T-helper 1 cell treated with Interleukin-12 subunit alpha and Interleukin-12 subunit beta and Interleukin-4 antibody, amounts not matched to agents 30 ng/mL and 1 ng/mL, for 36 hours (primary cell): ENCODE measurements at regions not wholly inside any gene's neighbourhood (a gene's known extent, or its start where the extent isn't known, plus 50 kb on each side); places are given as distances from the start of the nearest gene placed in this dataset.

ENCODE experiments used
- intact Hi-C: fragments of 100-400 bp; cut with micrococcal nuclease; formaldehyde crosslinking; loops from one replicate; pipeline ENCODE4 v1.15.1; 2024

DNA sequence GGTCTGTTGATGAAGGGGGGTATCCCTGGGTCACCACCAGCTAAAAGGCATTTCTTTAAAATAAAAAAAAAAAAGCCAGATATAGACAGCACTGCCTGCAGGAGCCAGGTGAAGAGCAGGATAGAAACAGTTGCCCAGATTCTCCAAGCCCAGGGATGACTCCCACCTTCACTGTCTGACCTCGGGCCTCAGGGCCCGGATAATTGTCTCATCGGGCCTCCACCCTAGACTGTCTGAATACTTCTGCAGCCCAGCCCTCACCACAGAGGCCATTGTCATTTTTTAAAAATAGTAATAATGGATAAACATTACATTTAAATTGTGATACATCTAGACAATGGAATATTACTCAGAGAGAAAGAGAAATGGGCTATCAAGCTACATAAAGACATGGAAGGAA, 92.8 kb upstream of the TNRC6C start:
- intact Hi-C loops: no loop called here

GRCh38 chr17:77867308-77867781, 91.2 kb upstream of the TNRC6C start:
- intact Hi-C loops: no loop called here

- intact Hi-C loops: no loop called here
These were observed 90.4 kb upstream of the TNRC6C start for GRCh38 chr17:77867976-77868713.

DNA sequence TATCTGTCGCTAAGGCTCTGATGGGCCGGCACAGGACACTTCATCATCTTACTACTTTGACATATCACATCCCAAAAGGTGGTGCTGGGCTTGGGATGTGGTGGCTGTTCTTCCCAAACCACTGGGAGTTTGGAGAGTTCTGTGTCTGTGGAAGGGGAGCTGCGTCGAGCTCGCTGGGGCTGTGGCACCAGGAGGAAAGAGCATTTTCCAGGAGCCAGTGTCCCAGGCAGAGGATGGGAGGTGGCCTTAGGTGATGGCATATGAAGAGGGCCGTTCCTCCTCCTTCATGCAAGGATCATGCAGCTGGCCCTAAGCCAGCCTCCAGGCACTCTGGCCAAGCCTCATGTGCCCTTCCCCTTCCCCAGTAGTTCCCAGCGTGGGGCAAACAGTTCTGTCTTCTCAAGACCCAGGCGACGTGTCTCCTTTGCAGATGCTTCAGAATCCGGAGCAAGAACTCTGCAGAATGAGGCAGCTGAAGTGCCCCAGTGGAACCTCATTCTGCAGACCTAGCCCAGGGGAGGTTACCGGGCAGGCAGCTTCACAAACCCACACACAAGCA, 89.4 kb upstream of the TNRC6C start:
- intact Hi-C loops: no loop called here

DNA sequence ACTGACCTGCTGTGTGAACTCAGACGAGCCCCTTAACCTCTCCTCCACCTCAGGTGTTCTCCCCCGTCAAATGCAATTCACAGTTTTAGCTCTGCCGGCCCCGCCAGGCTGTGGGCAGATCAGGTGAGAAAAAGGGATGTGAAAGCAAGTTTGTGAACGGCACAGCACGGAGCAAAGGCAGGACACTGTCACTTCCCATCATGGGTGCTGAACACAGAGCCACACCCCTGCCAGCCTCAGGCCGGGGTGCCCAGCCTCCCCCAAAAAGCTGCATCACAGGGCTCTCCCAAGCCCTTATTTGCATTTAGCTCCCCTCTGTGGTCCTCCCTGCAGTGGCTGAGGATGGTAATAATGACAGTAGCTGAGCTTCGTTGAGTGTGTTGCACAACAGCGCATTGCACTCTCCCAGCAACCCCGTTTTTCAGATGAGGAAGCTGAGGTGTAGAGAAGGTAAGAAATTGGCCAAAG, 88.8 kb upstream of the TNRC6C start:
- intact Hi-C loops: no loop called here

DNA sequence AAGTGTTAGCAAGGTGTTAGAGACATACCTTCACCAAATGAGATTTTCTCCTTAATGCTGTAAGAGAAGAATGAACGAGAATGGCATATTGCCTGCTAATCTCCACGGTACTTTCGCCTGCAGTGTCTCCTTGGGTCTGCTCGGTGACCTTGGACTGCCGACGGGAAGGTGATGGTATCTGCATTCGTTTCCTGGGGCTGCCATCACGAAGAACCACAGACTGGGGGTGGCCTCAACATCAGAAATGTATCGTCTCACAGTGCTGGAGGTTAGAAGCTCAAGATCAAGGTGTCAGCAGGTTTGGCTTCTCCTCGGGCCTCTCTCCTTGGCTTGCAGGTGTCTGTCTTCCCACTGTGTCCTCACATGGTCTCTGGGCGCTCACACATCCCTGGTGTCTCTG, 86.3 kb upstream of the TNRC6C start:
- intact Hi-C loops: no loop called here

DNA sequence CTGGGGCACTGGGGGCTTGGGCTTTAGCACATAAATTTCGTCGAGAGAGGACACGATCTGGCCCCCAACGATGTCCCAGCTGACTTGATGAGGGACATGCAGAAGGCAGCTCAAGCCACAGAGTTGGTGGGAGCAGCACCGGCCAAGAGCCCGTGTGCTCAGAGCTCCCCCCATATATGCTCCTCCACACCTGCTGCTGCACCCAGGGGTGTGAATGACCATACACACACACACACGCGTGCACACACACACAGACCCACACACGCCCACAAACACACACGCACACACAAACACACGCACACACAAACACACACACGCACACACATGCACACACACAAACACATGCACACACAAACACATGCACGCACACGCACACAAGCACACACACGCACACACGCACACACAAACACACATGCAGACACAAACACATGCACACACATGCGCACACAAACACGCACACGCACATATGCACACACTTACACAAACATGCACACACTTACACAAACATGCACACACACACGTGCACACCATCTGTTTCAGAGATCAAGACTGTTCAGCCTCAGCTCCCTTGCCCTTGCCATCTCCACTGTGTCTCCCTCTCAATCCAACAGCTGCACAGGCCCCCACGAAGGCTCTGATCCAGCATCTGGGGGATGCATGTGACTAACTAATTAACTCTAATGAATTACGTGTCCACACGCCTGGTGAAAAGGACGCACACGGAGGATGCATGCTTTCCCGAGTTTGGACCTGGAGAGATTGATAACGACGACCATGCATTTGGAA, 85.6 kb upstream of the TNRC6C start:
- intact Hi-C loops: no loop called here

- intact Hi-C loops: no loop called here
These were observed 84.8 kb upstream of the TNRC6C start for GRCh38 chr17:77873500-77874302.

- intact Hi-C loops: no loop called here
These were observed 84.0 kb upstream of the TNRC6C start for GRCh38 chr17:77874303-77875050.

DNA sequence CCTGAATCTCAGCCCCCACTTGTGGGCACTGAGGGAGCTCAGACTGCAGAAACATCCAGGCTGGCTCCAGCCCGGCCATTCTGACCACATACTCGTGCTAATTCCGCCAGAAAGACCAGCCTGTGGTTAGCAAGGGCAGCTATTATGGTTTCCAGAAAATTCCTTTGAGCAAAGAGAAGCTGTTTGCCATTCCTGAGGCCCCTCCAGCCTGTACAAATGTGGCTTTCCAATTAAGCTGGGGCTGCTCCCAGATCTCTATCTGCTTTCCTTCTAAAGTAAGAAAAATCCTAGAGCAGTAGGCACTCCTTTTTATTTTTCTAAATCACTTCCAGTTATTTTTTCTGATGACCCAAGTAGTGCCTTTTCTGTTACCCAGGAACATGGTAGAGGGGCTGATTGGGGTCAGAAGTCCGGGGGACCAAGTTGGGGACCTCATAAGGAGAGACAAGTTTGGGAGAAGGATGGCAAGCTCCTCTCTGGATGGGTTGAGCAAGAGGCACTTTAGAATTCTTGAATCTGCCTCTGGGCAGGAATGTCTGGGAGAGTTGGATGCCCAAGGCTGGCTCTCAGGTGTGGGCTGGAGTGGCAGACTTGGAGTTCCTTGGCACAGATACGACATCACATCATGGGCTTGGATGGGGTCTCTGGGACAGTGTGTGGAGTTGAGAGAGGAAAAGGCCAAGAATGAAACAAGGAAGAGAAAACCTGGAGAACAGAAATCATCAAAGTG, 83.3 kb upstream of the TNRC6C start:
- intact Hi-C loops: no loop called here

DNA sequence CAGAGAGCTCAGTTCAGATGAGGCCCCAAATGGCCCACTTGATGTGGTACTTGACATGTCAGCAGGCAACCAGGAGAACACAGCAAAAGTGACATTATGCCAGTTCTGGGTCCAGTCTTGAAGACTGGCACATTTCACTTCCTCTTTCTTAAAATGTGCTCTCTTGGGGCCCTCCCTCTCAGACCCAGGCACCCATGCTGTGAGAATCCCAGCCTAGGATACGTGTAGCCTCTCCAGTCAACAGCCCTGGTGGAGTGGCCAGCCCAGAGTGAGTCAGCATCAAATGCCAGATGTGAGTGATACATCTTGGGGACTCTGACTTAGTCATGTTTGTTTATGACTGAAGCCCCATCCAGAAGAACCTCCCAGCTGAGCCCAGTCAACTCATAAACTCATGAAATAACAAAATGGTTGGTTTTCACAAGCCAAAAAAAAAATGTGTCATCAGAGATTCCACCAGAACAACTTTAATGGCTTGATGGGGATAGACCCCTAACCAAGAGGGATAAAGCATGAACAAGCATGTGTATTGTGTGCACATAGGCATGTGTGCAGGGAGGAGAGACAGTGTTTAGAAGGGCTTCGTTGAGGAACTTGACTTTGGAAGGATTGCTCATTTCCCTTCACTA, 82.5 kb upstream of the TNRC6C start:
- intact Hi-C loops: no loop called here

- intact Hi-C loops: no loop called here
These were observed 81.5 kb upstream of the TNRC6C start for GRCh38 chr17:77877036-77877435.

DNA sequence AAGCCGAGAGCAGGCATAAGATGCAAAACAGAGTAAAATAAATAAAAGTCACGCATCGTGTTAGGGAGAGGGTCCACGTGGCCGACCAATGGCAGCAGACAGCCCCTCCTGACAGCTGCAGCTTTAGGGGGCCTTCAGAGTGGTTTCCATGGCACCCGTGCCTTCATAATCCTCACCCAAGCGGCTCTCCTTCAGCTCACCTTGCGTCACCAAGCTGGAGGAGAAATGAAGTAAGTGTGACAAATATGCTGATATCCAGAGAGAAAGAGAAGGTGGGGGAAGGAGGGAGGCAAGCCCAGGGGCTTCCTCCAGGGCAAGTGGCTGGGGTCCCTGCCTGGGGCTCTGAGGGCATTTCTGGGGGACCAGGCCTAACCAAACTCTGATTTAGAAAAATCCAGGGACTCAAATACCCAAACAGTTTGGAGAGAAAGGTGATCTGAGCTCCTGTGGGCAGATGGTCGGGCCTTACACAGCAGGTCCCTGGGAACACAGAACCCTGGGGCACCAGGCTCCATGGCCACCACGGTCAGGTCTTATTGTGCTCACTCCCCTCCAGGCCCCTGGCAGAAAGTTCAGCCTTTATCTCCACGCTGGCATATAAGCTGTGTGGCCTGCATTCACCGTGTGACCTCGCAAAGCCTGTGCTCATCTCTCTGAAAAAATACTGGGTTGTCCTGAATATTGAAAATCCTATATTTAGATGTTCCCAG, 80.7 kb upstream of the TNRC6C start:
- intact Hi-C loops: no loop called here

DNA sequence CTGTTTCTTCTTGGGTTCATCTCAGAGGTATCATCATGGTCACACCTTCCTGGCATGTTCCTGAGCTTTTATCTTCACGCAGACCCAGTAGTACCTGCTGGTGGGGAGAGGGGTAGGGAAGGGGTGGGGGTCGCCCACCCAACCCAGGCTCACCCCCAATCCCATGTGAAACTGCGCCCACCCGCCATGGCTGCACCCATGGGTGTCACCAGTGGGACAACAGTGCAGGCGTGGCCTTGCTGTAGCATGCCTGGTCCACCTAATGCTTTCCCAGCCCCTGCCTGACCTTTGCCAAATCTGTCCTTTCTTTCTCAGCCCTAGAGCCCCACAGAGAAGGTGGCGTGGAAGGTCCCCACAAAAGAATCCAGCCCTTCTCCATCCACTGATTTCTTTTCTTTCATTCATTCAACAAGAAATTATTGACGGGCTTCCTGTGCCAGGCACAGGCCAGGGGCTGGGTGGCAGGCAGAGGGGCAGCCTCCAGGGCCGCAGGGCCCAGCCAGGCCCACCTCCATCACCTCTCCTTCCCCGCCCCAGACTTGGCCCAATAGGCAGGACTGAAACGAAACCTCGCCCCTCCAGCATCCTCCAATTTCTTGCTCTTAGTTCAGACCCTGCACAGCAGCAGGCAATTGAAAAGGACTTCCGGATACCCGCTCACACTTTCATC, 79.1 kb upstream of the TNRC6C start:
- intact Hi-C loops: no loop called here

DNA sequence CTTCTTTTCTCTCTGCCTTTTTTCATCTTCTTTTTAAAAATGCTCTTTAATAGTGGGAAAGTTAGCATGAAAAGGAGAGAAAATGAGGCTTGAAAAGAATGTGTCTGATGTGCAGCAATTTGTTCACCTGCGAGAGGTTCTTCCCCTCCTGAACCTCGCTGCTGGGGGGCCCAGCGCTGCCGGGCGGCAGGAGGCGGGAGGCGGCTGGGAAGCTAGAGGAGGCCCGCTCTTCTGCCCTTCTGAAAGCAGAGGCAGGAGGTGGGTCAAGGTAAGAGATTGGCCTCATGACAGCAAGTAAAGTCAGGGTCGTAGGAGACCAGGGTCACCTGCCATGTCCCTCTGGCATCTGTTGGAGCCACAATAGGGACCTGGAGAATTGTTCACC, 78.6 kb upstream of the TNRC6C start:
- intact Hi-C loops: loop anchor here (5.0 to 10.0 kb wide), 5 partner anchors 297 to 1145 kb away; partner anchors contain the start of genes MFSD11 and SRSF2

DNA sequence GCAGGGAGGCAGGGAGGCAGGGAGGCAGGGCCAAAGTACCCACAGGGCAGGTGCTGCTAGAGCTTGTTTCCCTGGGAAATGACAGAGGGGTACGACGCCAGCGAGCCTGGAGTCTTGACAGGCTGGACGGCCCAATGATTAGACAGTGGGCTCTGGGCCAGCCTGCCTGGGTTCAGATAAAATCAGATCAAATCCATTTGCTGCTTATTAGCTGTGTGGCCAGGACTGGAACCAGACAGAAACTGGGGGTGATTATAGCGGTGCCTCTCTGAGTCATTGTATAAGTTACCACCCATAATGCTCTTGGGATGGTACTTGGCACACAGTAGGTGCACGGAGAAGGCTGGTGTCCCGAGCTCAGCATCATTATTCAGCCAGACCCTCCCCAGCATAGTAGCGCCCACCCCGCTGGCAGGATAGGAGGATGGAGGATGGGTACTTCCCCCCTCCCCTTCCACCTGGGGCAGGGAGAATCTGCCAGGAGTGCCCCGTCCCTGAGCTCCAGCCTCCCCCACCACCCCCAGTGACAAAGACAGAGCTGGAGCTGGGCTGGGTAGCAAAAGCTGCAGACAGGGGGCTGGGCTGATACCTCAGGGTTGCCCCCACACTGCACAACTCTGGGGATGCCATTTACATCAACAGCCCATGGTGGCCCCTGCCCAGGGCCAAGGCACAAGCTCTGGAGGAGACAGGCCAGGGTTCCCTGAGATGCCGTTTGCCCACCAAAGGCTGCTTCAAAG, 77.6 kb upstream of the TNRC6C start:
- intact Hi-C loops: loop anchor here (5.0 to 10.0 kb wide), 5 partner anchors 296 to 1146 kb away; partner anchors contain the start of genes MFSD11 and SRSF2

DNA sequence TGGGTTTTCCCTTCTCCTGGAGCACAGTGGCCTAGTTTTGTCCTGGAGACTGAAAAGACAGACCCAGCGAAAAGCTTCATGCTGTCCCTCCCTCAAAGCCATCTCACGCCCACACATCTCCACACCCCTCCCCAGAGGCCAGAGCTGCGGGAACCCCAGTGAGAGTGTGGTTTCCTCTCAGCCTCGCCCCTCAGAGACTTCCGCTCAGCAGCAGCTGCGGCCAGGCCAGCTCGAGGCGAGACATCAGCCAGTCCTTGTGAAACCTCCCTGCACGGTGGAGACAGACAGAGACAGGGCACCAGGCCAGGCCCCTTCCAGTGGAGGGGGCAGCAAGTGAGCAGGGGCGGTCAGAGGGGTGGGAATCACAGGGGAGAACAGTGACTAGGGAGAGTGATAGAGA, 77.0 kb upstream of the TNRC6C start:
- intact Hi-C loops: loop anchor here (5.0 to 10.0 kb wide), 5 partner anchors 296 to 1147 kb away; partner anchors contain the start of genes MFSD11 and SRSF2
